Osteocyte (in vitro differentiated cells): ENCODE measurements at regions not wholly inside any gene's neighbourhood (a gene's known extent, or its start where the extent isn't known, plus 50 kb on each side); places are given as distances from the start of the nearest gene placed in this dataset.

ENCODE experiments used
- DNase-seq: peaks from one replicate; pipeline ENCODE4 v3.0.0; 2021; ENCODE audit warnings: mixed read lengths; ENCODE audit not compliant: unreplicated experiment; ENCODE audit errors: extremely low spot score
- H3K27ac Mint-ChIP-seq: one replicate; pipeline ENCODE4 v1.8.0; 2021; ENCODE audit warnings: mild to moderate bottlenecking, mixed read lengths; ENCODE audit not compliant: unreplicated experiment
- H3K27me3 Mint-ChIP-seq: one replicate; pipeline ENCODE4 v1.8.0; 2021; ENCODE audit warnings: mixed read lengths; ENCODE audit not compliant: unreplicated experiment
- H3K36me3 Mint-ChIP-seq: one replicate; pipeline ENCODE4 v1.8.0; 2021; ENCODE audit warnings: mixed read lengths; ENCODE audit not compliant: unreplicated experiment
- H3K4me1 Mint-ChIP-seq: one replicate; pipeline ENCODE4 v1.8.0; 2021; ENCODE audit warnings: mixed read lengths; ENCODE audit not compliant: unreplicated experiment
- H3K4me3 Mint-ChIP-seq: one replicate; pipeline ENCODE4 v1.8.0; 2021; ENCODE audit warnings: mild to moderate bottlenecking, moderate library complexity, mixed read lengths; ENCODE audit not compliant: unreplicated experiment
- H3K9me3 Mint-ChIP-seq: one replicate; pipeline ENCODE4 v1.8.0; 2021; ENCODE audit warnings: mixed read lengths; ENCODE audit not compliant: unreplicated experiment
- TF ChIP-seq, protein P1 (sequence below): fragments of 200-600 bp; sonication (generic); IDR thresholded peaks from 2 replicates; pipeline ENCODE4 v1.5.0; 2021; ENCODE audit warnings: antibody characterized with exemption, mild to moderate bottlenecking, moderate library complexity

DNA sequence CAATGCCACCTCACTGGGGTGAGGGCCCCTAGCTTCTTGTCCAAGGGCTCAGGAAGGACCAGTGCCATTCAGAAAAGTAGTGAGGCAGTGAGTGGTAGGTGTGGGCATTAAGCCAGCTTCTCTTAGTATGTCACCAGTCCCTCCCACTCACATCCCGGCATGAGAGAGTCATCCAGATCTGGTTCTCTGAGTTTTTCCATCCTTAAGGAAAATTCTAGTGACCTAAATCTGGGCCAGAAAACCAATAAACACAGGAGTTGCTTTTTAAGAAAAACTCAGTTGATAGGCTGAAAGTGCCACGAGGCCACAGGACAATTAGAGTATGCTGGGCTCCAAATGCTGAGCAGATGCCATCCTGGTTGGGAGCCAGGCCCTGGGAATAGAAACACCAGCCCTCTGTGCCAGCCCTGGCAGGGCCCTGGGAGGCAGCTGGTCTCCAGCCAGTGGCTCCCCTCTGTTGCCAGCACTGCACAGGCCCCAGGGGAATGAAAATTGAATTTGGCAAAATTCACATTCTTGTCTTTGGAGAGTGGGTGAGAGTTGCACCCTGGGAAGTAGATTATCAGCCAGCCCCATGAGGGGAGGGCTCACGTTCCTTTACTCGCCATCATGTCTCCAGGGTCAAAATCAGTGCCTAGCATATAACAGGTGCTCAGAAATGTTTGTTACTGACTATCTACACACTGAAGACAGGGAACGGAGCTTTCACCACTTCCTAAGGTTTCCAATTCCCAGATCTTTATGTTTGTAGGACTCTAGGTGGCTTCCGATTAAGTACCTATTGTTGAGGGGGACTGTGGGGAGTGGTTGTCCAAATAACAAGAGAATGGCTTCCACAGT, 52.8 kb downstream of the FAM43A start:
- Mint-ChIP-seq H3K36me3 (peaks cover 4% of the 10 kb centered on the region), H3K27me3 (peaks cover 37% of the 10 kb centered on the region), H3K9me3 (peaks cover 3% of the 10 kb centered on the region), H3K4me1 (peaks cover 7% of the 10 kb centered on the region), H3K27ac (no peak overlapping the region), H3K4me3 (no peak overlapping the region)
- TF ChIP-seq, protein P1, sequence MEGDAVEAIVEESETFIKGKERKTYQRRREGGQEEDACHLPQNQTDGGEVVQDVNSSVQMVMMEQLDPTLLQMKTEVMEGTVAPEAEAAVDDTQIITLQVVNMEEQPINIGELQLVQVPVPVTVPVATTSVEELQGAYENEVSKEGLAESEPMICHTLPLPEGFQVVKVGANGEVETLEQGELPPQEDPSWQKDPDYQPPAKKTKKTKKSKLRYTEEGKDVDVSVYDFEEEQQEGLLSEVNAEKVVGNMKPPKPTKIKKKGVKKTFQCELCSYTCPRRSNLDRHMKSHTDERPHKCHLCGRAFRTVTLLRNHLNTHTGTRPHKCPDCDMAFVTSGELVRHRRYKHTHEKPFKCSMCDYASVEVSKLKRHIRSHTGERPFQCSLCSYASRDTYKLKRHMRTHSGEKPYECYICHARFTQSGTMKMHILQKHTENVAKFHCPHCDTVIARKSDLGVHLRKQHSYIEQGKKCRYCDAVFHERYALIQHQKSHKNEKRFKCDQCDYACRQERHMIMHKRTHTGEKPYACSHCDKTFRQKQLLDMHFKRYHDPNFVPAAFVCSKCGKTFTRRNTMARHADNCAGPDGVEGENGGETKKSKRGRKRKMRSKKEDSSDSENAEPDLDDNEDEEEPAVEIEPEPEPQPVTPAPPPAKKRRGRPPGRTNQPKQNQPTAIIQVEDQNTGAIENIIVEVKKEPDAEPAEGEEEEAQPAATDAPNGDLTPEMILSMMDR = no peak
- DNase-seq = no peak

DNA sequence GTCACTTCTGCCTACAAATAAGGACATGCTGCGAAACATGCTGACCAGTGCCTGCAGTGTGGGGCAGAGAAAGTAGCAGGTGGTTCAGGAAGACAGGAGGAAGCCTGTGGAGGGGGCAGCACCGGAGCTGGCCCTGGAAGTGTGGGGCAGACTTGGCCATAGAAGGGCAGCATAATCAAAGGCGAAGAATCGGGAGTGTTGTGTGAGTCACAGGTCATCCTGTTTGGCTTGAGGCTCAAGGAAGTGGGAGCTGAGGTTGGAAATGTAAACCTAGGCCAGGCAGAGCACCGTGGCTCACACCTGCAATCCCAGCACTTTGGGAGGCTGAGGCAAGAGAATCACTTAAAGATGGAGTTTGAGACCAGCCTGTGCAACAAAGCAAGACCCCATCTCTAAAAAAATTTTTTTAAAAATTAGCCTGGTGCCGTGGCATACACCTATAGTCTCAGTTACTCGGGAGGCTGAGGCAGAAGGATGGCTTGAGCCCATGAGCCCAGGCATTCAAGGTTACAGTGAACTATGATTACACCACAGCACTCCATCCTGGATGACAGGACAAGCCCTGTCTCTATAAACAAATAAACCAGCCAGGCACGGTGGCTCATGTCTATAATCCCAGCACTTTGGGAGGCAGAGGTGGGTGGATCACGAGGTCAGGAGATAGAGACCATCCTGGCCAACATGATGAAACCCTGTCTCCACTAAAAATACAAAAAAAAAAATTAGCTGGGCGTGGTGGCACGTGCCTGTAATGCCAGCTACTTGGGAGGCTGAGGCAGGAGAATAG, 54.0 kb downstream of the FAM43A start:
- Mint-ChIP-seq H3K27ac (no peak overlapping the region), H3K4me3 (no peak overlapping the region), H3K9me3 (peaks cover 3% of the 10 kb centered on the region), H3K27me3 (peaks cover 36% of the 10 kb centered on the region), H3K4me1 (peaks cover 7% of the 10 kb centered on the region), H3K36me3 (peaks cover 4% of the 10 kb centered on the region)
- TF ChIP-seq, protein P1 = no peak
- DNase-seq = no peak

DNA sequence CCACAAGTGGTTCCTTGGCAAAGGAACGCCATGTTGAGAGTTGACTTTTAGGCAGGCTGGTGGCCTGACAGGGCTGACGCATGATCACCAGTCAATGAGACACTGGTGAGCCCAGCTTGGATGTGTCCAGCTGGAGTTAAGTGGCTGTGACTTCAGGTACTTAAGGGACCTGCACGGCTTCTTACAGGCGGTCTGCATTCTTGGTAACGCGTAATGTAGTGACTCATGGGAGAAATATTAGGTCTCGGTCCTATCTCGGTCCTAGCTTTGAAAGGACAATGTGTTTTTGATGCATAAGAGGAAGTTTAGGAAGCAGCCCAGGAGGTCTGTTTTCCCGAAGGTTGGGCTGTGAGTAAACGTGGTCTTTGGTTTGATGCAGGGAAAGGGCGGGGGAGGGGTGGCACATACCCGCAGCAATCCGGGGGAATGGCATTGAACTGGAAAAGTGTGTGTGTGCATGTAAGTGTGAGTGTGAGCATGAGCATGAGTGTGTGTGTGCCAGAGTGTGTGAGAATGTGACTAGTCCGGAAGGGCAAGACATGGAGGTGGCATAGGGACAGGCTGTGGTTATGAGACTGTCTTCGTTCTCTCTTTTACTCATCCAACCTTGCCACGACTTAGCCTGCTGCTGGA, 55.3 kb downstream of the FAM43A start:
- Mint-ChIP-seq H3K4me1 (peaks cover 7% of the 10 kb centered on the region), H3K27me3 (peaks cover 43% of the 10 kb centered on the region), H3K4me3 (no peak overlapping the region), H3K9me3 (no peaks in the 10 kb centered on the region), H3K27ac (no peak overlapping the region), H3K36me3 (no peaks in the 10 kb centered on the region)
- TF ChIP-seq, protein P1 = no peak
- DNase-seq = no peak

DNA sequence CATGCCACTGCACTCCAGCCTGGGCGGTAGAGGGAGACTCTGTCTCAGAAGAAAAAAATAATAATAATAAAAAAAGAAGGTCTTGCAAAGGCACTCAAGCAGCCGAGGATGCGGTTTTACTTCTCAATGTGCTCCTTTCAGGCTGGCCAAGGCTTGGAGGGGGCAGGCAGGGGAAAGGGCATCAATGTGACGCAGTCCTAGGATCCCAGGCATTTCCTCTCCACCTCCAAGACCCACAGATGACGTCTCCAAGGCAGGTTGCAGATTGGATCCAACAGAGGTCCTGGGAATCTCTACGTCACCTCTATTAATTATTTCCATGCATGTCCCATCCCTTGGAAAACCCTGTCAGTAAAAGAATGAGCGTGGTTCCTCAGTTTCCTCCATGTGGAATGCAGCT, 56.2 kb downstream of the FAM43A start:
- H3K9me3 Mint-ChIP-seq = no peaks in the 10 kb centered on the region
- H3K4me1 Mint-ChIP-seq = peaks cover 7% of the 10 kb centered on the region
- TF ChIP-seq, protein P1 = no peak
- H3K4me3 Mint-ChIP-seq = no peak overlapping the region
- no peaks in the 10 kb centered on the region for H3K36me3 Mint-ChIP-seq
- H3K27ac Mint-ChIP-seq = no peak overlapping the region
- H3K27me3 Mint-ChIP-seq = peaks cover 52% of the 10 kb centered on the region
- no peak for DNase-seq

DNA sequence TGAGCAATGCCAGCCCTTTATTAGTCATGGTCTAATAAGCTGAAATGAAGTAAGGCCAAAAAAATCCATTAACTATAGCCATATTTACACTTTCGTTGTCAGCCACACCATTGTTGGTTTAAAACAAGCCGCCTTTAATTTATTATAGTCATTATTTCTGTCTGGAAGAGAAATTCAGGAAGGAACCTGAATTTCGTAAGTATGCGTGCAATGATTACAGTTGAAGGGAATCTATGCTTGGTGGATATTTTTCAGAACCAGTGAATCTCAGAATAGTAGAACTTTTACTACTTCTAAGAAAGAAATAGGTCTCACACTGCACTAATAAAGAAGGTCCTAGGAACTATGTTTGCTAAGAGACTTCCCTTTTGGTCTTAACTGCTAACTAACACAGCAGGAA, 59.1 kb downstream of the FAM43A start:
- Mint-ChIP-seq H3K4me1 (peaks cover 9% of the 10 kb centered on the region), H3K36me3 (no peaks in the 10 kb centered on the region), H3K27ac (no peak overlapping the region), H3K4me3 (no peak overlapping the region), H3K9me3 (no peaks in the 10 kb centered on the region), H3K27me3 (peaks cover 68% of the 10 kb centered on the region)
- TF ChIP-seq, protein P1 = no peak
- DNase-seq = no peak
